ENCODE measurements at regions not wholly inside any gene's neighbourhood (a gene's known extent, or its start where the extent isn't known, plus 50 kb on each side); places are given as distances from the start of the nearest gene placed in this dataset.

DNA sequence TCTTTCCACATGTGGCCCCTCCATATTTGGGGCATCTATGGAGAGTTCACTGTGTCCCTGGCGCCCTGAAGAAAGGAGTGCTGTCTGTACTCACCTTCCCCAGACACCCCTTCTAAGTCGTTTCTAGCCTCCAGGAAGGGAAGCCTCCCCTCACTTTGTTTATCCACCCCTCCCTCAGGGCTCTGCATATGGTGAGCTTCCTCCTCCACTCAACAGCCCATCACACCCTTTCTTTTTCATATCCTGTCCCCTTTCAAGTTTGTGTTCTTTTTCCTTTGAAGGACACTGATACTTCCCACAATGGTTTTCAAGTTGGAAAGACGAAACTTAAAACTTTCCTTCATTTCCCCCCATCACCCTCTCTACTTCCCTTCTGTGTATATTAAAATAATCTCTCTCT, 291.4 kb upstream of the POU3F3 start:
- TF ChIP-seq, protein P1, sequence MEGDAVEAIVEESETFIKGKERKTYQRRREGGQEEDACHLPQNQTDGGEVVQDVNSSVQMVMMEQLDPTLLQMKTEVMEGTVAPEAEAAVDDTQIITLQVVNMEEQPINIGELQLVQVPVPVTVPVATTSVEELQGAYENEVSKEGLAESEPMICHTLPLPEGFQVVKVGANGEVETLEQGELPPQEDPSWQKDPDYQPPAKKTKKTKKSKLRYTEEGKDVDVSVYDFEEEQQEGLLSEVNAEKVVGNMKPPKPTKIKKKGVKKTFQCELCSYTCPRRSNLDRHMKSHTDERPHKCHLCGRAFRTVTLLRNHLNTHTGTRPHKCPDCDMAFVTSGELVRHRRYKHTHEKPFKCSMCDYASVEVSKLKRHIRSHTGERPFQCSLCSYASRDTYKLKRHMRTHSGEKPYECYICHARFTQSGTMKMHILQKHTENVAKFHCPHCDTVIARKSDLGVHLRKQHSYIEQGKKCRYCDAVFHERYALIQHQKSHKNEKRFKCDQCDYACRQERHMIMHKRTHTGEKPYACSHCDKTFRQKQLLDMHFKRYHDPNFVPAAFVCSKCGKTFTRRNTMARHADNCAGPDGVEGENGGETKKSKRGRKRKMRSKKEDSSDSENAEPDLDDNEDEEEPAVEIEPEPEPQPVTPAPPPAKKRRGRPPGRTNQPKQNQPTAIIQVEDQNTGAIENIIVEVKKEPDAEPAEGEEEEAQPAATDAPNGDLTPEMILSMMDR (IDR thresholded peaks at IDR 0.05; ENCODE audit: poor library complexity, severe bottlenecking): no peak
- TF ChIP-seq REST (IDR thresholded peaks at IDR 0.05; ENCODE audit: borderline replicate concordance) (no peak), MXI1 (conservative IDR thresholded peaks at IDR 0.05; ENCODE audit: poor library complexity, severe bottlenecking) (no peak), TAF1 (IDR thresholded peaks at IDR 0.05; ENCODE audit: low read depth) (no peak), EP300 (conservative IDR thresholded peaks at IDR 0.05; ENCODE audit: poor library complexity, severe bottlenecking) (no peak)
- H3K27me3 ChIP-seq (ENCODE audit: insufficient read depth, low read depth, low read length): no peaks in the 10 kb centered on the region
- no peaks in the 10 kb centered on the region for H4K20me1 ChIP-seq (ENCODE audit: insufficient read depth)
- H3K9ac ChIP-seq (ENCODE audit: low read length): no peak overlapping the region
- H3K27ac ChIP-seq (ENCODE audit: low read length): no peak overlapping the region
- H2AFZ ChIP-seq (ENCODE audit: low read depth, low read length): no peak overlapping the region
- no peak overlapping the region for H3K4me2 ChIP-seq (ENCODE audit: low read length)
- no peak overlapping the region for H3K4me3 ChIP-seq (ENCODE audit: low read length)
- no peaks in the 10 kb centered on the region for H3K79me2 ChIP-seq (replicated peaks; ENCODE audit: insufficient read depth, low read length)
- no peaks in the 10 kb centered on the region for H3F3A ChIP-seq (ENCODE audit: insufficient read depth, low read length, poor library complexity, severe bottlenecking)
- no peaks in the 10 kb centered on the region for H3K9me2 ChIP-seq (ENCODE audit: insufficient read depth, low read length)
- H3K36me3 ChIP-seq (ENCODE audit: insufficient read depth, low read length): no peaks in the 10 kb centered on the region
- H3K9me3 ChIP-seq (ENCODE audit: low read length): no peaks in the 10 kb centered on the region

DNA sequence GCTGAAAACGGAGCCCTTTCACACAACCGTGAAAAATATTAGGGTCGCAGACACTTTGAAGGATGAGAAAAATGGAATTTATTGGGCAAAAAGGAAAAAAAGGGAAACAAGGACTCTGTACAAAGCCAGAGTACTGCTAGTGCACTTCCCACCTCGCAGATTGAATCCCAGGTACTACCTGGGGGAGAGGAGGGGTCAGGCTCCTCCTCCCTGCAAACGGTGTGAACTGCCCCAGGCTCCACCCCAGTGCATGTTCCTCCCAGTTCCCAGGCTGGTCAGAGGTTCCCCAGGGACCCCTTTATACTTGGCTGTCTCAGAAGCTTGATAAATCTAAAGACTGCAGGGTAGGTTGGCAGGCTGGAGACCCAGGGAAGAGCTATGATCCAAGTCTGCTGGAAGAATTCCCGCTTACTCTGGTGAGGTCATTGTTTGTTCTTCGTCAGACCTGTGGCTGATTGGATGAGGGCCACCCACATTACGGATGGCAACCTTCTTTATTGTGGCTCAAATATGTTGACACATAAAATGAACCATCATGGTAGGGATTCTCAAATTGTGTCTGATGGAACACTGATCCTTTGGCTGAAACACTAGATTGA, 290.4 kb upstream of the POU3F3 start:
- Histone ChIP-seq H3K4me2 (ENCODE audit: low read length) (no peak overlapping the region), H3K9ac (ENCODE audit: low read length) (no peak overlapping the region), H2AFZ (ENCODE audit: low read depth, low read length) (no peak overlapping the region), H3K9me2 (ENCODE audit: insufficient read depth, low read length) (no peaks in the 10 kb centered on the region), H3K79me2 (replicated peaks; ENCODE audit: insufficient read depth, low read length) (no peaks in the 10 kb centered on the region), H3K4me3 (ENCODE audit: low read length) (no peak overlapping the region), H3K27ac (ENCODE audit: low read length) (no peak overlapping the region), H3F3A (ENCODE audit: insufficient read depth, low read length, poor library complexity, severe bottlenecking) (no peaks in the 10 kb centered on the region), H3K9me3 (ENCODE audit: low read length) (no peaks in the 10 kb centered on the region), H4K20me1 (ENCODE audit: insufficient read depth) (no peaks in the 10 kb centered on the region), H3K36me3 (ENCODE audit: insufficient read depth, low read length) (no peaks in the 10 kb centered on the region), H3K27me3 (ENCODE audit: insufficient read depth, low read depth, low read length) (no peaks in the 10 kb centered on the region)
- no peak for TF ChIP-seq POLR2AphosphoS5 (IDR thresholded peaks at IDR 0.05)
- no peak for TF ChIP-seq TAF1 (IDR thresholded peaks at IDR 0.05; ENCODE audit: low read depth)
- TF ChIP-seq MXI1 (conservative IDR thresholded peaks at IDR 0.05; ENCODE audit: poor library complexity, severe bottlenecking): no peak
- no peak for TF ChIP-seq REST (IDR thresholded peaks at IDR 0.05; ENCODE audit: borderline replicate concordance)
- TF ChIP-seq SMC3 (conservative IDR thresholded peaks at IDR 0.05; ENCODE audit: poor library complexity): no peak
- TF ChIP-seq RAD21 (conservative IDR thresholded peaks at IDR 0.05): no peak
- TF ChIP-seq EP300 (conservative IDR thresholded peaks at IDR 0.05; ENCODE audit: poor library complexity, severe bottlenecking): no peak
- TF ChIP-seq, protein P1 (IDR thresholded peaks at IDR 0.05; ENCODE audit: poor library complexity, severe bottlenecking): no peak
- TF ChIP-seq EZH2 (IDR thresholded peaks at IDR 0.05; ENCODE audit: borderline replicate concordance, insufficient read depth, low read length, poor library complexity, severe bottlenecking): no peak
